Endodermal cell (in vitro differentiated cells): ENCODE measurements at regions not wholly inside any gene's neighbourhood (a gene's known extent, or its start where the extent isn't known, plus 50 kb on each side); places are given as distances from the start of the nearest gene placed in this dataset.
A peak's percentile ranks its signal among the peaks of the same experiment; 100 is the strongest.

Experiments used
- DNase-seq: peaks from one replicate; pipeline ENCODE4 v3.0.0-alpha.2; 2017
- H3K27ac ChIP-seq: 2 replicates; pipeline ENCODE4 v1.5.1; 2013; ENCODE audit warnings: mild to moderate bottlenecking, low read depth, low read length, moderate library complexity
- H3K27me3 ChIP-seq: 2 replicates; pipeline ENCODE4 v1.6.1; 2013; ENCODE audit warnings: mild to moderate bottlenecking, low read length, moderate library complexity; ENCODE audit not compliant: insufficient read depth, control insufficient read depth, poor library complexity, severe bottlenecking
- H3K36me3 ChIP-seq: 2 replicates; pipeline ENCODE4 v1.7.0; 2013; ENCODE audit warnings: mild to moderate bottlenecking, low read length, moderate library complexity; ENCODE audit not compliant: control insufficient read depth, insufficient read depth
- H3K4me1 ChIP-seq: one replicate; pipeline ENCODE4 v1.7.0; 2013; ENCODE audit warnings: low read length; ENCODE audit not compliant: control insufficient read depth, insufficient read depth
- H3K4me3 ChIP-seq: 2 replicates; pipeline ENCODE4 v1.5.1; 2013; ENCODE audit warnings: mild to moderate bottlenecking, low read length, moderate library complexity
- H3K9ac ChIP-seq: 2 replicates; pipeline ENCODE4 v1.6.1; 2013; ENCODE audit warnings: mild to moderate bottlenecking, low read length, moderate library complexity; ENCODE audit not compliant: poor library complexity, severe bottlenecking; ENCODE audit errors: extremely low read depth
- H3K9me3 ChIP-seq: 2 replicates; pipeline ENCODE4 v1.6.1; 2013; ENCODE audit warnings: mild to moderate bottlenecking, low read length, moderate library complexity; ENCODE audit not compliant: control insufficient read depth
- H3K27ac Mint-ChIP-seq: 2 replicates; pipeline ENCODE4 v1.8.0; 2020; ENCODE audit warnings: mixed read lengths
- H3K27me3 Mint-ChIP-seq: 2 replicates; pipeline ENCODE4 v1.8.0; 2021; ENCODE audit warnings: mild to moderate bottlenecking, mixed read lengths; ENCODE audit not compliant: insufficient read depth
- H3K36me3 Mint-ChIP-seq: 2 replicates; pipeline ENCODE4 v1.8.0; 2020; ENCODE audit warnings: low read depth, mixed read lengths
- H3K4me1 Mint-ChIP-seq: 2 replicates; pipeline ENCODE4 v1.8.0; 2020; ENCODE audit warnings: mixed read lengths
- H3K4me3 Mint-ChIP-seq: 2 replicates; pipeline ENCODE4 v1.8.0; 2020; ENCODE audit warnings: mild to moderate bottlenecking, moderate library complexity, mixed read lengths
- H3K9me3 Mint-ChIP-seq: 2 replicates; pipeline ENCODE4 v1.8.0; 2020; ENCODE audit warnings: mild to moderate bottlenecking, mixed read lengths
- CTCF ChIP-seq: fragments of 200-600 bp; sonication (generic); conservative IDR thresholded peaks from 2 replicates; pipeline ENCODE4 v1.5.0; 2021; ENCODE audit warnings: antibody characterized with exemption, mild to moderate bottlenecking
- WGBS, 2 experiments: methylation state at CpG; one replicate each; pipeline versions ENCODE4 v1.1.5 to v1.1.7; 2013; ENCODE audit warnings: missing lambda C conversion rate in 2 of 2, mixed read lengths in 1 of 2; ENCODE audit not compliant: insufficient coverage in 1 of 2, insufficient read length in 1 of 2; 5-methylcytosine and 5-hydroxymethylcytosine counted together

GRCh38 chr12:29067430-29067829 is 81.6 kb upstream of the FAR2 start:
- Mint-ChIP-seq H3K4me3 (no peak overlapping the region), H3K27ac (no peak overlapping the region), H3K4me1 (peaks cover 11% of the 10 kb centered on the region), H3K9me3 (no peaks in the 10 kb centered on the region), H3K27me3 (no peaks in the 10 kb centered on the region), H3K36me3 (no peaks in the 10 kb centered on the region)
- Histone ChIP-seq H3K9me3 (no peaks in the 10 kb centered on the region), H3K4me1 (no peaks in the 10 kb centered on the region), H3K27me3 (no peaks in the 10 kb centered on the region), H3K27ac (no peak overlapping the region), H3K4me3 (no peak overlapping the region), H3K36me3 (no peaks in the 10 kb centered on the region), H3K9ac (no peak overlapping the region)
- DNase-seq, result no peak
- no peak for TF ChIP-seq CTCF
- 90 to 100% methylated on average over 1 of the region's 1 CpG for WGBS, 2 experiments

GRCh38 chr12:29070309-29070708 is 78.8 kb upstream of the FAR2 start:
- peaks cover 19% of the 10 kb centered on the region for H3K4me1 Mint-ChIP-seq
- no peaks in the 10 kb centered on the region for H3K27me3 ChIP-seq
- H3K9ac ChIP-seq, result no peak overlapping the region
- DNase-seq, result peak; percentile 65
- H3K9me3 Mint-ChIP-seq, result no peaks in the 10 kb centered on the region
- H3K27ac Mint-ChIP-seq, result no peak overlapping the region
- no CpG with 5 or more reads among the region's 1 CpG for WGBS, 2 experiments
- no peaks in the 10 kb centered on the region for H3K9me3 ChIP-seq
- H3K27ac ChIP-seq, result no peak overlapping the region
- TF ChIP-seq CTCF, result no peak
- H3K4me3 ChIP-seq, result no peak overlapping the region
- H3K27me3 Mint-ChIP-seq, result no peaks in the 10 kb centered on the region
- no peaks in the 10 kb centered on the region for H3K4me1 ChIP-seq
- H3K36me3 ChIP-seq, result no peaks in the 10 kb centered on the region
- H3K4me3 Mint-ChIP-seq, result no peak overlapping the region
- no peaks in the 10 kb centered on the region for H3K36me3 Mint-ChIP-seq

GRCh38 chr12:29071099-29071498 is 78.0 kb upstream of the FAR2 start:
- Mint-ChIP-seq H3K4me1 (peaks cover 16% of the 10 kb centered on the region), H3K36me3 (no peaks in the 10 kb centered on the region), H3K9me3 (no peaks in the 10 kb centered on the region), H3K4me3 (no peak overlapping the region), H3K27ac (peak overlapping the region; percentile 1), H3K27me3 (no peaks in the 10 kb centered on the region)
- no peak for DNase-seq
- H3K27ac ChIP-seq, result no peak overlapping the region
- no peak for TF ChIP-seq CTCF
- no peaks in the 10 kb centered on the region for H3K9me3 ChIP-seq
- H3K9ac ChIP-seq, result no peak overlapping the region
- no peaks in the 10 kb centered on the region for H3K27me3 ChIP-seq
- no peaks in the 10 kb centered on the region for H3K4me1 ChIP-seq
- H3K36me3 ChIP-seq, result no peaks in the 10 kb centered on the region
- H3K4me3 ChIP-seq, result no peak overlapping the region
